Ovary (tissue), 3 donors: ENCODE measurements at regions not wholly inside any gene's neighbourhood (a gene's known extent, or its start where the extent isn't known, plus 50 kb on each side); places are given as distances from the start of the nearest gene placed in this dataset.

Experiments used
- POLR2A ChIP-seq: fragments of 450-650 bp; IDR thresholded peaks from one replicate; pipeline ENCODE4 v1.6.1; 2017; ENCODE audit warnings: antibody characterized with exemption, mild to moderate bottlenecking, moderate library complexity
- TF ChIP-seq, protein P1 (sequence below), 3 donors: fragments of 450-650 bp in 2 of 3; fragments of 200-600 bp in 1 of 3; IDR thresholded peaks; one replicate each; pipeline versions ENCODE4 v1.5.1 to v1.8.0; 2016 to 2022; ENCODE audit warnings: antibody characterized with exemption in 3 of 3, mild to moderate bottlenecking in 1 of 3
- donor health status: DM: no; HTN: no; CAD: no.

DNA sequence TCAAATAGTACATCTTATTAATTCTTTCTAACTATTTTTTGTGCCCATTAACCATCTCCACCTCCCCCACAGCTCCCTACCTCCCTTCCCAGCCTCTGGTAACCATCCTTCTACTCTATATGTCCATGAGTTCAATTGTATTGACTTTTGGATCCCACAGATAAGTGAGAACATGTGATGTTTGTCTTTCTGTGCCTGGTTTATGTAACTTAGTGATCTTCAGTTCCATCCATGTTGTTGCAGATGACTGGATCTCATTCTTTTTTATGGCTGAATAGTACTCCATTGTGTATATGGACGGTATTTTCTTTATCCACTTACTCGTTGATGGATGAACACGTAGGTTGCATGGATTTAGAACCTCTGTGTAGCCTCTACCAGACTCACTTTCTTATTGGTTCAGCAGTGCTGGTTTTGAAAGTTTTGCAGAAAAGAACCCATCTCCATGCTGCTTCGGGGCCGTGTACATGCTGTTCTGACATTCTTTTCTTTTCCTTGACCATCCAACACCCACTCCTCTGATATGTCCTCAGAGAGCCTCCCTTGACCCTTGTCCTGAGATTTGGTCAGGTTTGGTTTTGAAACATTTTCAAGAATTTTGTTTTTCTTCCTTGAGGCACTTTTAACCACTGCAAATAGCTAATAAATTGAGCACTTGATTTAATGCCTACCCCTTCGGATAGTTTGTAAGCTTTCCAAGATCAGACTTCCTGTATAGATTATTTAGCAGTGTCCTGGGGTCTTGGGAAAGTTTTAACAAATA, 231.2 kb upstream of the ZFP64 start:
- TF ChIP-seq, protein P1, sequence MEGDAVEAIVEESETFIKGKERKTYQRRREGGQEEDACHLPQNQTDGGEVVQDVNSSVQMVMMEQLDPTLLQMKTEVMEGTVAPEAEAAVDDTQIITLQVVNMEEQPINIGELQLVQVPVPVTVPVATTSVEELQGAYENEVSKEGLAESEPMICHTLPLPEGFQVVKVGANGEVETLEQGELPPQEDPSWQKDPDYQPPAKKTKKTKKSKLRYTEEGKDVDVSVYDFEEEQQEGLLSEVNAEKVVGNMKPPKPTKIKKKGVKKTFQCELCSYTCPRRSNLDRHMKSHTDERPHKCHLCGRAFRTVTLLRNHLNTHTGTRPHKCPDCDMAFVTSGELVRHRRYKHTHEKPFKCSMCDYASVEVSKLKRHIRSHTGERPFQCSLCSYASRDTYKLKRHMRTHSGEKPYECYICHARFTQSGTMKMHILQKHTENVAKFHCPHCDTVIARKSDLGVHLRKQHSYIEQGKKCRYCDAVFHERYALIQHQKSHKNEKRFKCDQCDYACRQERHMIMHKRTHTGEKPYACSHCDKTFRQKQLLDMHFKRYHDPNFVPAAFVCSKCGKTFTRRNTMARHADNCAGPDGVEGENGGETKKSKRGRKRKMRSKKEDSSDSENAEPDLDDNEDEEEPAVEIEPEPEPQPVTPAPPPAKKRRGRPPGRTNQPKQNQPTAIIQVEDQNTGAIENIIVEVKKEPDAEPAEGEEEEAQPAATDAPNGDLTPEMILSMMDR (IDR thresholded peaks at IDR 0.05): no peak
- TF ChIP-seq POLR2A: no peak
